ENCODE measurements at regions not wholly inside any gene's neighbourhood (a gene's known extent, or its start where the extent isn't known, plus 50 kb on each side); places are given as distances from the start of the nearest gene placed in this dataset.

- TF ChIP-seq, protein P1, sequence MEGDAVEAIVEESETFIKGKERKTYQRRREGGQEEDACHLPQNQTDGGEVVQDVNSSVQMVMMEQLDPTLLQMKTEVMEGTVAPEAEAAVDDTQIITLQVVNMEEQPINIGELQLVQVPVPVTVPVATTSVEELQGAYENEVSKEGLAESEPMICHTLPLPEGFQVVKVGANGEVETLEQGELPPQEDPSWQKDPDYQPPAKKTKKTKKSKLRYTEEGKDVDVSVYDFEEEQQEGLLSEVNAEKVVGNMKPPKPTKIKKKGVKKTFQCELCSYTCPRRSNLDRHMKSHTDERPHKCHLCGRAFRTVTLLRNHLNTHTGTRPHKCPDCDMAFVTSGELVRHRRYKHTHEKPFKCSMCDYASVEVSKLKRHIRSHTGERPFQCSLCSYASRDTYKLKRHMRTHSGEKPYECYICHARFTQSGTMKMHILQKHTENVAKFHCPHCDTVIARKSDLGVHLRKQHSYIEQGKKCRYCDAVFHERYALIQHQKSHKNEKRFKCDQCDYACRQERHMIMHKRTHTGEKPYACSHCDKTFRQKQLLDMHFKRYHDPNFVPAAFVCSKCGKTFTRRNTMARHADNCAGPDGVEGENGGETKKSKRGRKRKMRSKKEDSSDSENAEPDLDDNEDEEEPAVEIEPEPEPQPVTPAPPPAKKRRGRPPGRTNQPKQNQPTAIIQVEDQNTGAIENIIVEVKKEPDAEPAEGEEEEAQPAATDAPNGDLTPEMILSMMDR (IDR thresholded peaks at IDR 0.05; ENCODE audit: poor library complexity, severe bottlenecking) = no peak
- TF ChIP-seq EZH2 (IDR thresholded peaks at IDR 0.05; ENCODE audit: borderline replicate concordance, insufficient read depth, low read length, poor library complexity, severe bottlenecking) (no peak), POLR2AphosphoS5 (IDR thresholded peaks at IDR 0.05) (no peak), RAD21 (conservative IDR thresholded peaks at IDR 0.05) (no peak), TAF1 (IDR thresholded peaks at IDR 0.05; ENCODE audit: low read depth) (no peak), MXI1 (conservative IDR thresholded peaks at IDR 0.05; ENCODE audit: poor library complexity, severe bottlenecking) (no peak)
Measured at GRCh38 chr2:105690566-105690965, 54.1 kb upstream of the NCK2 start.
